ENCODE measurements at regions not wholly inside any gene's neighbourhood (a gene's known extent, or its start where the extent isn't known, plus 50 kb on each side); places are given as distances from the start of the nearest gene placed in this dataset.

- ChIA-PET POLR2A (no interaction called here), CTCF (ENCODE audit: unreplicated experiment) (no interaction called here)
- no peak overlapping the region for H3K4me2 ChIP-seq (ENCODE audit: low read length)
- H3K4me3 ChIP-seq (ENCODE audit: low read depth, low read length, poor library complexity, severe bottlenecking) = no peak overlapping the region
- H3K4me1 ChIP-seq (ENCODE audit: insufficient read depth, low read length, poor library complexity, severe bottlenecking) = no peaks in the 10 kb centered on the region
- H3K79me2 ChIP-seq (ENCODE audit: insufficient read depth, low read depth, low read length) = no peaks in the 10 kb centered on the region
- H3K27ac ChIP-seq (ENCODE audit: low read depth, low read length, poor library complexity, severe bottlenecking) = no peak overlapping the region
- no peaks in the 10 kb centered on the region for H3K9me2 ChIP-seq (ENCODE audit: insufficient read depth, low read length)
- no peaks in the 10 kb centered on the region for H3K9me3 ChIP-seq (ENCODE audit: low read length)
- no peaks in the 10 kb centered on the region for H4K20me1 ChIP-seq (ENCODE audit: insufficient read depth, low read length)
- no peak for TF ChIP-seq EZH2phosphoT487 (IDR thresholded peaks at IDR 0.05; ENCODE audit: borderline replicate concordance, low read depth, low read length)
- TF ChIP-seq CTCF (conservative IDR thresholded peaks at IDR 0.05; ENCODE audit: low read length) = no peak
- H3K36me3 ChIP-seq (ENCODE audit: insufficient read depth, low read length) = no peaks in the 10 kb centered on the region
- no peak overlapping the region for H2AFZ ChIP-seq (ENCODE audit: low read length)
- BruUV-seq (replicated peaks) = no TSS peak
- no peak for DNase-seq (ENCODE audit: low spot score)
- intact Hi-C loops (cut with micrococcal nuclease; ENCODE audit: unreplicated experiment) = no loop called here
These were observed 97.5 kb upstream of the CDYL start for GRCh38 chr6:4678506-4679300.

GRCh38 chr6:4677751-4678065 lies 98.5 kb upstream of the CDYL start:
- Histone ChIP-seq H4K20me1 (ENCODE audit: insufficient read depth, low read length) (no peaks in the 10 kb centered on the region), H3K9me2 (ENCODE audit: insufficient read depth, low read length) (no peaks in the 10 kb centered on the region), H3K4me2 (ENCODE audit: low read length) (no peak overlapping the region), H3K9me3 (ENCODE audit: low read length) (no peaks in the 10 kb centered on the region), H3K36me3 (ENCODE audit: insufficient read depth, low read length) (no peaks in the 10 kb centered on the region), H3K27ac (ENCODE audit: low read depth, low read length, poor library complexity, severe bottlenecking) (no peak overlapping the region), H3K4me1 (ENCODE audit: insufficient read depth, low read length, poor library complexity, severe bottlenecking) (no peaks in the 10 kb centered on the region), H2AFZ (ENCODE audit: low read length) (no peak overlapping the region), H3K4me3 (ENCODE audit: low read depth, low read length, poor library complexity, severe bottlenecking) (no peak overlapping the region), H3K79me2 (ENCODE audit: insufficient read depth, low read depth, low read length) (no peaks in the 10 kb centered on the region)
- intact Hi-C loops (cut with micrococcal nuclease; ENCODE audit: unreplicated experiment) = no loop called here
- CTCF ChIA-PET (ENCODE audit: unreplicated experiment) = no interaction called here
- BruUV-seq (replicated peaks) = no TSS peak
- no peak for TF ChIP-seq EZH2phosphoT487 (IDR thresholded peaks at IDR 0.05; ENCODE audit: borderline replicate concordance, low read depth, low read length)
- TF ChIP-seq CTCF (conservative IDR thresholded peaks at IDR 0.05; ENCODE audit: low read length) = no peak
- POLR2A ChIA-PET = no interaction called here
- DNase-seq (ENCODE audit: low spot score) = no peak

GRCh38 chr6:4677011-4677750 lies 99.0 kb upstream of the CDYL start:
- intact Hi-C loops (cut with micrococcal nuclease; ENCODE audit: unreplicated experiment) = no loop called here
- H3K79me2 ChIP-seq (ENCODE audit: insufficient read depth, low read depth, low read length) = no peaks in the 10 kb centered on the region
- BruUV-seq (replicated peaks) = no TSS peak
- no peaks in the 10 kb centered on the region for H3K36me3 ChIP-seq (ENCODE audit: insufficient read depth, low read length)
- no peak overlapping the region for H2AFZ ChIP-seq (ENCODE audit: low read length)
- no peak overlapping the region for H3K4me3 ChIP-seq (ENCODE audit: low read depth, low read length, poor library complexity, severe bottlenecking)
- no peak overlapping the region for H3K27ac ChIP-seq (ENCODE audit: low read depth, low read length, poor library complexity, severe bottlenecking)
- DNase-seq (ENCODE audit: low spot score) = no peak
- no peaks in the 10 kb centered on the region for H3K9me3 ChIP-seq (ENCODE audit: low read length)
- POLR2A ChIA-PET = interaction anchor here (0.5 to 1.2 kb wide), 2 partner anchors 14 to 17 kb away, joined by 3 read pairs; no protein-coding TSS in a partner anchor
- H3K4me2 ChIP-seq (ENCODE audit: low read length) = no peak overlapping the region
- H3K9me2 ChIP-seq (ENCODE audit: insufficient read depth, low read length) = no peaks in the 10 kb centered on the region
- TF ChIP-seq EZH2phosphoT487 (IDR thresholded peaks at IDR 0.05; ENCODE audit: borderline replicate concordance, low read depth, low read length) = no peak
- TF ChIP-seq CTCF (conservative IDR thresholded peaks at IDR 0.05; ENCODE audit: low read length) = no peak
- no peaks in the 10 kb centered on the region for H4K20me1 ChIP-seq (ENCODE audit: insufficient read depth, low read length)
- CTCF ChIA-PET (ENCODE audit: unreplicated experiment) = no interaction called here
- H3K4me1 ChIP-seq (ENCODE audit: insufficient read depth, low read length, poor library complexity, severe bottlenecking) = no peaks in the 10 kb centered on the region
